Mammary epithelial cell (primary cell): ENCODE measurements at regions not wholly inside any gene's neighbourhood (a gene's known extent, or its start where the extent isn't known, plus 50 kb on each side); places are given as distances from the start of the nearest gene placed in this dataset.

ENCODE experiments used
- EZH2 ChIP-seq: IDR thresholded peaks from 2 replicates; pipeline ENCODE4 v1.6.1; 2012; ENCODE audit warnings: low read length, inconsistent platforms, borderline replicate concordance
- TF ChIP-seq, protein P1 (sequence below), 2 donors: IDR thresholded peaks in 1 of 2; conservative IDR thresholded peaks in 1 of 2; 2 replicates each; pipeline ENCODE4 v1.5.1; 2011 to 2012; ENCODE audit warnings: inconsistent platforms in 2 of 2, low read length in 2 of 2, mild to moderate bottlenecking in 2 of 2, control low read depth in 1 of 2, low read depth in 1 of 2; ENCODE audit not compliant: insufficient read depth in 1 of 2; ENCODE audit errors: extremely low read depth in 1 of 2

DNA sequence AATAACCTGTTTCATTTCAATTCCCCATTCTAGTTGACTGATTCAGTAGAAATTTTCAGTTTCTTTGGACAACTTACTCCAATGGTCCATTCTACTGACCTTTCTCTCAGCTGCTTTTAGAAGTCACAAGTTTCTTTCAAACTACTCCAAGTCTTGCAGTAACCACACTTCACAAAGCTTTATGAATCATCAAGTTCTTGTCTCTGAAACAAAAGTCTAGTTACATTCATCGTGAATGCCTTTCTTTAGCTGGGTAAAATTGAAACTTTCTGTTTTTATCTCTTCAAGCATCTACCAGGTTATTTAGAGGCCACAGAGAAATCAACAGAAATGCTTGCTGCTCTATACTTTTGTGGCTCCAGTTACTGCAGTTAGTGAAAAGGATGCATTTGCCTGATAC is 405.4 kb downstream of the TMEM232 start:
- TF ChIP-seq, protein P1, sequence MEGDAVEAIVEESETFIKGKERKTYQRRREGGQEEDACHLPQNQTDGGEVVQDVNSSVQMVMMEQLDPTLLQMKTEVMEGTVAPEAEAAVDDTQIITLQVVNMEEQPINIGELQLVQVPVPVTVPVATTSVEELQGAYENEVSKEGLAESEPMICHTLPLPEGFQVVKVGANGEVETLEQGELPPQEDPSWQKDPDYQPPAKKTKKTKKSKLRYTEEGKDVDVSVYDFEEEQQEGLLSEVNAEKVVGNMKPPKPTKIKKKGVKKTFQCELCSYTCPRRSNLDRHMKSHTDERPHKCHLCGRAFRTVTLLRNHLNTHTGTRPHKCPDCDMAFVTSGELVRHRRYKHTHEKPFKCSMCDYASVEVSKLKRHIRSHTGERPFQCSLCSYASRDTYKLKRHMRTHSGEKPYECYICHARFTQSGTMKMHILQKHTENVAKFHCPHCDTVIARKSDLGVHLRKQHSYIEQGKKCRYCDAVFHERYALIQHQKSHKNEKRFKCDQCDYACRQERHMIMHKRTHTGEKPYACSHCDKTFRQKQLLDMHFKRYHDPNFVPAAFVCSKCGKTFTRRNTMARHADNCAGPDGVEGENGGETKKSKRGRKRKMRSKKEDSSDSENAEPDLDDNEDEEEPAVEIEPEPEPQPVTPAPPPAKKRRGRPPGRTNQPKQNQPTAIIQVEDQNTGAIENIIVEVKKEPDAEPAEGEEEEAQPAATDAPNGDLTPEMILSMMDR (conservative IDR thresholded peaks at IDR 0.05 in 1 of 2, IDR thresholded peaks at IDR 0.05 in 1 of 2; ENCODE audit: extremely low read depth in 1 of 2, insufficient read depth in 1 of 2, low read depth in 1 of 2, low read length in 2 of 2), result no peak
- TF ChIP-seq EZH2, result no peak
